ENCODE measurements at regions not wholly inside any gene's neighbourhood (a gene's known extent, or its start where the extent isn't known, plus 50 kb on each side); places are given as distances from the start of the nearest gene placed in this dataset.
"Not testable (repeated sequence)": the region's sequence is repeated elsewhere in the genome, so short reads cannot be mapped to it uniquely, and the experiment has no call there.

GRCh38 chr16:72729552-72729951 is 318.4 kb downstream of the ZFHX3 start:
- DNase-seq (ENCODE audit: low read depth), result not testable (repeated sequence)

DNA sequence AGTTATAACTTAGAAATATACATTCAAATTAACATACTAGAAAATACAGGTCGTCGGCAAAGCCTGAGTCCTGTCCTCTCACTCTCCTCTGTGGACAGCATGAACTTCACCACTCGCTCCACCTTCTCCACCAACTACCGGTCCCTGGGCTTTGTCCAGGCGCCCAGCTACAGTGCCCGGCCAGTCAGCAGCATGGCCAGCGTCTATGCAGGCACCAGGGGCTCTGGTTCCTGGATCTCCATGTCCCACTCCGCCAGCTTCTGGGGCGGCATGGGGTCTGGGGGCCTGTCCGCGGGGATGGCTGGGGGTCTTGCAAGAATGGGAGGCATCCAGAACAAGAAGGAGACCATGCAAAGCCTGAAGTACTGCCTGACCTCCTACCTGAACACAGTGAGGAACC is 319.4 kb downstream of the ZFHX3 start:
- no peak for DNase-seq (ENCODE audit: low read depth)

DNA sequence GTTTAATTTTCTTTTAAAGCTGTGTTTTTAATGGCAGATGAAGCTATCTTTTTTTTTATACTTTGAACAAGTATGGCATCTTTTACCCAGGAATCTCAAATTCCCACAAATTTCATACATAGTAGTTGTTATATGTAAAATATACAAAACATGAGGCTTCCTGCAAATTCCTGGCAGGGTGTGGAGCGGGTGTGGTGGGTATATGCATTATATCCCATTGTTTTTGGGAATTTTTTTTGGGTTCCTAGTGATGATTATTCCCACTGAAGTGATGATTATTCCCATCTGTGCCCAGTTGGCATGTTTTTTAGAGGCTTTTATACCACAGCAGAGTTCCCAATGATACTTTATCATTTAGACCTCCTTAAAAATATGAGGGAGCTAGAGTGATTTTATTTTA is 320.4 kb downstream of the ZFHX3 start:
- DNase-seq (ENCODE audit: low read depth), result no peak

DNA sequence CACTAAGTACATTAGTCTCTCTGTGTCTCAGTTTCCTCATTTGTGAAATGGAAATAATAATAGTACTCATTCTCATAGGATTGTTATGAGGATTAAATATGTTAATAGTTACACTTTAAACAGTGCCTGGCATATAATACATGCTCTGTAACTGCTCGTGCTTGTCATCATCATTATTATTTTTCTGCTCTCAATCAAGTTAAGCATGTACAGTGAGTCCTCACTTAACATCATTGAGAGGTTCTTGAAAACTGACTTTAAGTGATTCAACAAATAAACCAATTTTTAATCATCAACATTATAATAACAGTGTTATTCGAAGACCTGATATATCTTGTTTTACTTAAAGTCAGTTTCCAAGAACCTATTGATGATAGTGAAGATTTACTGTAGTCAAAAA is 322.3 kb downstream of the ZFHX3 start:
- no peak for DNase-seq (ENCODE audit: low read depth)

- no peak for DNase-seq (ENCODE audit: low read depth)
These were observed 324.1 kb downstream of the ZFHX3 start for GRCh38 chr16:72723781-72724180.

- no peak for DNase-seq (ENCODE audit: low read depth)
These were observed 325.4 kb downstream of the ZFHX3 start for GRCh38 chr16:72722552-72722951.

- no peak for DNase-seq (ENCODE audit: low read depth)
These were observed 325.9 kb downstream of the ZFHX3 start for GRCh38 chr16:72721981-72722380.

- DNase-seq (ENCODE audit: low read depth), result no peak
These were observed 332.7 kb downstream of the ZFHX3 start for GRCh38 chr16:72715267-72715666.

GRCh38 chr16:72711823-72712222 is 336.1 kb downstream of the ZFHX3 start:
- DNase-seq (ENCODE audit: low read depth), result no peak

- no peak for DNase-seq (ENCODE audit: low read depth)
These were observed 342.1 kb downstream of the ZFHX3 start for GRCh38 chr16:72705801-72706200.

DNA sequence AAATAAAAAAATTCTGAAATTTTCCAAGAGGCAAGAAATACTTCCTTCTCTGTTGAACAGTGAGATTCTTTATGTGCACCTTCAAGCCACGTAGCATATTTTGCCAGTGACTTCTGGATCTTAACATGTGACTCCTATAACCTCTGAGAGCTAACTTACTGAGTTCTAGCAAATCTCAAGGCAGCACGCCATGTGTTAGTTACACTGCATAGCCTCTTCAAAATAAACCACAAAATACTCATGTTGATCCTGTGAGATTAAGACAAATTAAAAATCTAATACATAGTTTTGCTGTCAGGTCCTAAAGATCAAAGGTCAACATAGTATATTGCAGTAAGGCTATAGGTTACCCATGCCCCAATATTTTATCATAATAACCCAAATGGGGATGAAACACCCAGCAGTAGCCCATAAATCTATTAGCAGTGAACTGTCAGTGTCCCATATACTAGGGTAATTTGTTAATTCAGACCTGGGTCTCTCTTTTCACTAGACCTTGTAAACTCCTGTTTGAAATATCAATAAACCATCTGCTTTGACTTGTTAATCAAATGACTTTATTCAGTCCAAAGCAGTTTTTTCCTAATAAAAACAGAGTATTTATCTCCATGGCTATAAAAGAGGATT is 343.1 kb downstream of the ZFHX3 start:
- no peak for DNase-seq (ENCODE audit: low read depth)

DNA sequence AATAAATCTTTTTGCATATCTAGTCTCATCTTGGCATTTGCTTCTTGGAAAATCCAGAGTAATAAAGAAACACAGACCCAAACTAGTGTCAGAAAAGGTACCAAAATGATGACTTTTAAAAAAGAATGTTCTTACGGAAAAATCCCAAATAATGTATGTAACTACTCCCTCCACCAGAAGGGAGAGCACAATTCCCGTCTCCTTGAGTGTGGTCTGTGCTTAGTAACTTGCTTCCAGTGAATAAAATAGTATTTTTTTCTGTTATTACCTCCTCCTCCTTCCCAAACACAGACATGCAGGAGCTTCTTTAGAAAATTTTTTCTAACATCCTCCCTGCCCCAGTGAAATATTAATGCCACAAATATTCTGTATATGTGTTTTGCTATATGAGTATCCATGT is 358.1 kb downstream of the ZFHX3 start:
- no peak for DNase-seq (ENCODE audit: low read depth)

- no peak for DNase-seq (ENCODE audit: low read depth)
These were observed 367.2 kb downstream of the ZFHX3 start for GRCh38 chr16:72680732-72681131.

DNA sequence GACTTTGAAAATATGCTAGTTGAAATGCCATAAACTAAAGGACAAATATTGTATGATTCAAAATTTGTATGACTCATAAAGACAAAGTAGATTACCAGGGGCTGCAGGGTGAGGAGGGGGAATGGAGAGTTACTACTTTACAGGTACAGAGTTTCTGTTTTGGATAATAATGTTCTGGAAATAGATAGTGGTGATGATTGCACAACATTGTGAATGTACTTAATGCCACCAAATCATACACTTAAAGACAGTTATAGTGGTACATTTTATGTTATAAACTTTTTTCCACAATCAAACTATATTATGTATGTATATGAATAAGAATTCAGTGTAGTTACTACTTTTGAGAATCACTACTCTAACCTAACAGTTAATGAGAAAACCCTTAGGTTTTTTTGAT is 368.1 kb downstream of the ZFHX3 start:
- no peak for DNase-seq (ENCODE audit: low read depth)

- DNase-seq (ENCODE audit: low read depth), result no peak
These were observed 370.1 kb downstream of the ZFHX3 start for GRCh38 chr16:72677662-72678447.

- DNase-seq (ENCODE audit: low read depth), result no peak
These were observed 374.8 kb downstream of the ZFHX3 start for GRCh38 chr16:72673118-72673517.

DNA sequence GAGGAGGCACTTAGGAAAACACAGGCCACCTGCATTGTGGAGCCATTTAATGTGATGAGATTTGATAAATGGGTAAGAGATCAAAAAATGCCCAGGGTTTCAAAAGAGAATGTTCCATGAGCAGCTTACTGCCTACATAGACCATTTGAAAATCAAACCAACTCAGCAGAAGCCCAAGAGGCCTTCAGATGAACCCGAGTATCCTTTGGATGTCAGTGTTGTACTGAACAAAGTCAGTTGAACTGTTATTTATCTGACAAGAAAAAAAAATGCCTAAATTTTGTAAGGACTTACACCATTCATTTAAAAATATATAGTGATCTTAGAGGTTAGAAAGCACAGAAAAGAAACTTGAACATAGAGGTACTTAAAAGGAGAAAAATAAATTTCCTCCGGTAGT is 381.7 kb downstream of the ZFHX3 start:
- DNase-seq (ENCODE audit: low read depth), result no peak

DNA sequence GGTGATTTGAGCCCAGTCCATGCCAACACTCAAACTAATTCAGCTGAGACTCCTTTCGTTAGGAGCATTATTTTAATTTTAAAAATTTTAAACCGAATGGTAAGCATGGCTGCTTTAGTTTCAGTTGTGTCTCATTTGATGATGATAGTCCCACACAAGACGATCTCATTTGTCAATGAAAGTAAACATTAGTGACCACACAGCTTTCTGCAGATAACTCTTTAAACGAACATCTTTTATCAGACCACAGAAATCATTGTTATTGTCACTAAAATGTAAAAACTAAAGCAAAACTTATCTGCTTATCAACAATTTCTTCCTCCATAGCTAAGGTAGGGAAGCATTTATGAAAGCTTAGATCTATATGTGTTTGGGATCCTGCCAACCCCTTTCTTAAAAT is 382.2 kb downstream of the ZFHX3 start:
- no peak for DNase-seq (ENCODE audit: low read depth)

GRCh38 chr16:72664509-72665408 is 383.2 kb downstream of the ZFHX3 start:
- peak; percentile 83 for DNase-seq (ENCODE audit: low read depth)

DNA sequence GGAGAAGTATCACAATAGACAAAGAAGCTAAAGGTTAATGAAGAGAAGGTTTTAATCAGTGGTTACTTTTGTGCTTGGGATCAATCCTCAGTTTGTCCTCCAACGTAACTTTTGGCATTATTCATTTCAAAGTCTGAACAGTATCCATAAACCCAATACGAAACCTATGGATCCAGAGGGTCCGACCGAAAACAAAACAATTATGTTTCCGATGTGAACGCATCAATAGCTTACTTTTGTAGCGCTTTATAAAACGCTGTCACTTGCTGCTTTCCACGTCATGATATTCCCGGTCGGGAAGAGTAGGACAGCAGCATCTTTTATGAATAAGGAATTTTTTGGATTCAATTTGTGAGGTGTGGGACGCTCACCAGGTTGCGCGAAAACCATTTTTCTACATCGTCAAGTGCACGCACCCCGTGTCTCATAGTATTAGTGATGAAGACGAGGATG is 383.8 kb downstream of the ZFHX3 start:
- DNase-seq (ENCODE audit: low read depth), result no peak

DNA sequence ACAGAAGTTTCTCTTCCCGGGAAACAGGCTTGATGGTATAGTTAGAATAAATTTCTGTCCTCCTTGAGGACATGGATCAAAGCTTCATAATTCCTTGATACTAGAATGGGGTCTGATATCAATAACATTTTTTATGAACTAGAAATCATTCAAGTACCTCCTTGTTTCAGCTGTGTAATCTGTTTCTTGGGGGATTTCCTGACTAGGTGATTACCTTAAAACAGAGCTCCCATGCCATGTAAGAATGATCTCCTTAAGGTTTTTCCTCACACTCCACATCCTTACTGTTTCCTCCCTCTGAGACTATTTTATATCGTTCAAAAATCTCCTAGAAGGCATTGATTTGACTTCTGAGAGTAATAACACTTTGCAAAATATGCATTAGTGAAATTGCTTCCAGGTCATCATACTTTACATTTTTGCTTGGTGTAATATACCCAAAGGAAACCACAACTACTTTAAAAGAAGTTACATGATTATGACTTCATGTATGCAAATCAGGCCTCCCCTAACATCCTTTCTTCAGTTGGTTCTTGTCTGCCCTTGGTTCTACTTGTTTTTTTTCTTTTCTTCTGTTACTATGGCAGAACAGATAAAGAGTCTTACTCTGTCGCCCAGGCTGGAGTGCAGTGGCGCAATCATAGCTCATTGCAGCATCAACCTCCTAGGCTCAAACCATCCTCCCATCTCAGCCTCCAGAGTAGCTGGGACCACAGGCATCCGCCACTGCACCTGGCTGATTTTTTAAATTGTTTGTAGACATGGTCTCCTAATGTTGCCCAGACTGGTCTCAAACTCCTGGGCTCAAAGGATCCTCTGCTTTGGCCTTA is 388.8 kb downstream of the ZFHX3 start:
- no peak for DNase-seq (ENCODE audit: low read depth)

DNA sequence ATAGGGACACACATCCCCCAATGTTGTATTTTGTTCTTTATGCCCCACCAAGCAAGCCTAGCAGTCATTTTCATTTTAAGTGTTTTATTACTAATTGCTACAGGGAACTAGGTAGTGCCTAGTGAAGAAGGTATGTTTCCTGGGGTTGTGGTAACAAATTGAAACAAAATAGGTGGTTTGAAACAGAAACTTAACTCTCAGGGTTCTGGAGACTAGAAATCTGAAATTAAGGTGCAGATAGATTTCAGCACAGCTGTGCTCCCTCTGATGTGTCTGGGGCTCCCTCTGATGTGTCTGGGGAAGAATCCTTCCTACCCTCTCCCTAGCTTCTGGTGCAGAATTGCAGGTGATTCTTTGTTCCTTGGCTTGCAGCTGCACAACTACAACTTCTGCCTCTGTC is 390.1 kb downstream of the ZFHX3 start:
- DNase-seq (ENCODE audit: low read depth), result no peak

Data from activated T-helper 1 cell treated with Interleukin-2 at 50 U/mL for 16 hours (primary cell).